AG04449 (cell line): ENCODE measurements at regions not wholly inside any gene's neighbourhood (a gene's known extent, or its start where the extent isn't known, plus 50 kb on each side); places are given as distances from the start of the nearest gene placed in this dataset.

Experiments used
- CTCF ChIA-PET: fragments of 350-600 bp; formaldehyde crosslinking; extraction: SDS; loops from one replicate; lab custom pipeline; 2021; ENCODE audit warnings: antibody characterized with exemption; lab: Yijun Ruan, JAX
- POLR2A ChIA-PET: fragments of 400-600, 350-600 bp; formaldehyde crosslinking; extraction: SDS; loops from one replicate; lab custom pipeline; 2020; ENCODE audit warnings: antibody characterized with exemption, inconsistent platforms; lab: Yijun Ruan, JAX
- DNase-seq: peaks from one replicate; pipeline ENCODE4 v3.0.0-alpha.2; 2010; ENCODE audit warnings: low read depth, low spot score
- H3K4me3 ChIP-seq: 2 replicates; pipeline ENCODE4 v1.5.1; 2011; ENCODE audit warnings: low read depth, mild to moderate bottlenecking, control low read depth, low read length
- TF ChIP-seq, protein P1 (sequence below): IDR thresholded peaks from one replicate; pipeline ENCODE4 v1.5.1; 2011; ENCODE audit warnings: mild to moderate bottlenecking, moderate library complexity, low read length, control low read depth, inconsistent platforms; ENCODE audit not compliant: insufficient read depth; ENCODE audit errors: missing control alignments

DNA sequence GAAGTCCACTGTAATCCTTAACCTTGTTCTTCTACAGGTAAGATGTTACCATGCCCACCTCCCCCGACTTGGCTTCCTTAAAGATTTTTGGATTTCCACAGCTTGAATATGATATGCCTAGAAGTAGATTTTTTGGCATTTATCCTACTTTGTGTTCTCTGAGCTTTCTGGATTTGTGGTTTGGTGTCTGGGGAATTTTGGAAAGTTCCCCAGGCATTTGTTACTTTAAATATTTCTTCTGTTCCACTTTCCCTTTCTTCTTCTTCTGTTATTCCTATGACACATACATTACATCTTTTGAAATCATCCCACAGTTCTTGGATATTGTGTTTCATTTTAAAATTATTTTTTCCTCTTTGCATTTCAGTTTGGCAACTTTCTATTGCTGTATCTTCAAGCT lies 122.1 kb upstream of the TMEM108 start:
- no peak overlapping the region for H3K4me3 ChIP-seq
- ChIA-PET POLR2A (no interaction called here), CTCF (no interaction called here)
- no peak for DNase-seq
- TF ChIP-seq, protein P1, sequence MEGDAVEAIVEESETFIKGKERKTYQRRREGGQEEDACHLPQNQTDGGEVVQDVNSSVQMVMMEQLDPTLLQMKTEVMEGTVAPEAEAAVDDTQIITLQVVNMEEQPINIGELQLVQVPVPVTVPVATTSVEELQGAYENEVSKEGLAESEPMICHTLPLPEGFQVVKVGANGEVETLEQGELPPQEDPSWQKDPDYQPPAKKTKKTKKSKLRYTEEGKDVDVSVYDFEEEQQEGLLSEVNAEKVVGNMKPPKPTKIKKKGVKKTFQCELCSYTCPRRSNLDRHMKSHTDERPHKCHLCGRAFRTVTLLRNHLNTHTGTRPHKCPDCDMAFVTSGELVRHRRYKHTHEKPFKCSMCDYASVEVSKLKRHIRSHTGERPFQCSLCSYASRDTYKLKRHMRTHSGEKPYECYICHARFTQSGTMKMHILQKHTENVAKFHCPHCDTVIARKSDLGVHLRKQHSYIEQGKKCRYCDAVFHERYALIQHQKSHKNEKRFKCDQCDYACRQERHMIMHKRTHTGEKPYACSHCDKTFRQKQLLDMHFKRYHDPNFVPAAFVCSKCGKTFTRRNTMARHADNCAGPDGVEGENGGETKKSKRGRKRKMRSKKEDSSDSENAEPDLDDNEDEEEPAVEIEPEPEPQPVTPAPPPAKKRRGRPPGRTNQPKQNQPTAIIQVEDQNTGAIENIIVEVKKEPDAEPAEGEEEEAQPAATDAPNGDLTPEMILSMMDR, result no peak

- H3K4me3 ChIP-seq, result no peak overlapping the region
- TF ChIP-seq, protein P1, result no peak
- ChIA-PET CTCF (no interaction called here), POLR2A (no interaction called here)
- DNase-seq, result no peak
Observed at GRCh38 chr3:132912416-132912753, 125.8 kb upstream of the TMEM108 start.

- no peak overlapping the region for H3K4me3 ChIP-seq
- TF ChIP-seq, protein P1, result no peak
- DNase-seq, result no peak
- POLR2A ChIA-PET, result no interaction called here
- CTCF ChIA-PET, result no interaction called here
Observed at GRCh38 chr3:132911741-132912415, 126.3 kb upstream of the TMEM108 start.

DNA sequence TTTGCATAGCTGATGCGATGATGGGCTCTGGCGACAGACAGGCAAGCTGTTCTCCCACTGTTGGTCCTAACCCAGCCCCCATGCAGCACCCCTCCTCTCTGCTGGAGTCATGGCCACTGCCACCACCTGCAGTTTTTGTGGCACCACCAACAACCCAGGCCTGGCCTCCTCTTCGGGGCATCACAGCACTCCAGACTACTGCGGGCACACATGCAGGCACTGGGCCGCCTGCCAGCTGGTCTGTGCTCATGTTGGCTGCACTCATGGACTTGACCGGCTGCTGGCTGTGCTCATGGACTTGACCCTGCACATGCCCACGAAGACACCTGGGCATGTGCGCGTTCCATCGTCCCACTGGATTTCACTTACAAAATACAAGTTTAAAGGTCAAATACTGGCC lies 130.9 kb upstream of the TMEM108 start:
- TF ChIP-seq, protein P1, result no peak
- H3K4me3 ChIP-seq, result no peak overlapping the region
- ChIA-PET CTCF (no interaction called here), POLR2A (no interaction called here)
- no peak for DNase-seq

DNA sequence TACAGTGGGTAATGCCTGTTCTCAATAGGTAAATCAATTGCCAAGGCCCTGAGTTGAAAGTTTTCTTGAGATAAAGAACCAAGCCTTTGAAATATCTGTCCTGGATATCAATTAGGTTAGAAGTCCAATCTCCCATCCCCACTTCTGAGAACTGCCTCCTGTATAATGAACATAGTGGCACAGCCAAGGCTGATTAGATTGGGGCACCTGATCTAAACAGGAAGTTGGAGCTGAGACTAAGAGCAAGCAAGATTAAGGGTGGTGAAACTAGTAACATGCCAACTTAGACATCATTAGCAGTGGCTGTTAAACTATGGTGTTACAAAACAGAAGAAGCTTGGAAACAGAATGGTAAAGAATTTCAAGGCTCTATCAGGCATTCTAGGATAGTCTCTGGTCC lies 137.7 kb upstream of the TMEM108 start:
- ChIA-PET POLR2A (no interaction called here), CTCF (interaction anchor here (1.2 kb wide), 1 partner anchor 174 kb away, joined by 3 read pairs; no protein-coding TSS in a partner anchor)
- H3K4me3 ChIP-seq, result no peak overlapping the region
- DNase-seq, result no peak
- TF ChIP-seq, protein P1, result no peak

GRCh38 chr3:132898141-132898540 lies 140.1 kb upstream of the TMEM108 start:
- CTCF ChIA-PET, result no interaction called here
- DNase-seq, result no peak

More at GRCh38 chr3:132898141-132898540, 140.1 kb upstream of the TMEM108 start:
- no peak overlapping the region for H3K4me3 ChIP-seq
- TF ChIP-seq, protein P1, result no peak
- POLR2A ChIA-PET, result no interaction called here
